Glomerular visceral epithelial cell (primary cell): ENCODE measurements at regions not wholly inside any gene's neighbourhood (a gene's known extent, or its start where the extent isn't known, plus 50 kb on each side); places are given as distances from the start of the nearest gene placed in this dataset.
"Not testable (repeated sequence)": the region's sequence is repeated elsewhere in the genome, so short reads cannot be mapped to it uniquely, and the experiment has no call there.

Experiments
- DNase-seq: peaks from one replicate; pipeline ENCODE4 v3.0.0-alpha.2; 2016; ENCODE audit errors: extremely low spot score

- no peak for DNase-seq
Measured at GRCh38 chr15:57881361-57881760, 174.8 kb downstream of the POLR2M start.

GRCh38 chr15:57881972-57882371 lies 175.5 kb downstream of the POLR2M start:
- no peak for DNase-seq

- DNase-seq, result no peak
Measured at GRCh38 chr15:57883701-57884100, 177.2 kb downstream of the POLR2M start.

GRCh38 chr15:57884936-57885335 lies 178.4 kb downstream of the POLR2M start:
- DNase-seq, result no peak

- no peak for DNase-seq
Measured at GRCh38 chr15:57885435-57885834, 178.9 kb downstream of the POLR2M start.

- DNase-seq, result no peak
Measured at GRCh38 chr15:57887825-57888224, 177.7 kb downstream of the ALDH1A2 start.

- no peak for DNase-seq
Measured at GRCh38 chr15:57890351-57890750, 175.2 kb downstream of the ALDH1A2 start.

GRCh38 chr15:57890878-57891277 lies 174.6 kb downstream of the ALDH1A2 start:
- DNase-seq, result no peak

- DNase-seq, result no peak
Measured at GRCh38 chr15:57892181-57892580, 173.3 kb downstream of the ALDH1A2 start.

GRCh38 chr15:57893040-57893439 lies 172.5 kb downstream of the ALDH1A2 start:
- no peak for DNase-seq

- no peak for DNase-seq
Measured at GRCh38 chr15:57895291-57895690, 170.2 kb downstream of the ALDH1A2 start.

GRCh38 chr15:57896114-57896513 lies 169.4 kb downstream of the ALDH1A2 start:
- DNase-seq, result no peak

GRCh38 chr15:57896899-57897298 lies 168.6 kb downstream of the ALDH1A2 start:
- DNase-seq, result not testable (repeated sequence)

- no peak for DNase-seq
Measured at GRCh38 chr15:57897870-57898269, 167.6 kb downstream of the ALDH1A2 start.

- no peak for DNase-seq
Measured at GRCh38 chr15:57902155-57902554, 163.4 kb downstream of the ALDH1A2 start.
